ENCODE measurements at regions not wholly inside any gene's neighbourhood (a gene's known extent, or its start where the extent isn't known, plus 50 kb on each side); places are given as distances from the start of the nearest gene placed in this dataset.
"Not testable (repeated sequence)": the region's sequence is repeated elsewhere in the genome, so short reads cannot be mapped to it uniquely, and the experiment has no call there.

- no CpG with 5 or more reads among the region's 1 CpG for WGBS (ENCODE audit: insufficient coverage)
- Histone ChIP-seq H3K27ac (ENCODE audit: low read length) (no peak overlapping the region), H3K4me3 (ENCODE audit: low read length) (no peak overlapping the region)
Observed at GRCh38 chr11:93608364-93608763, 53.1 kb upstream of the CEP295 start.

GRCh38 chr11:93606721-93607120 is 54.8 kb upstream of the CEP295 start:
- no peaks in the 10 kb centered on the region for H3K27me3 ChIP-seq (ENCODE audit: control insufficient read depth, insufficient read depth, low read length)
- no CpG with 5 or more reads among the region's 3 CpGs for WGBS (ENCODE audit: insufficient coverage)
- no peak for DNase-seq

More at GRCh38 chr11:93608364-93608763, 53.1 kb upstream of the CEP295 start:
- no peaks in the 10 kb centered on the region for H3K27me3 ChIP-seq (ENCODE audit: control insufficient read depth, insufficient read depth, low read length)
- H3K9me3 ChIP-seq (replicated peaks; ENCODE audit: control insufficient read depth, low read depth, low read length) = no peaks in the 10 kb centered on the region
- no peaks in the 10 kb centered on the region for H3K36me3 ChIP-seq (ENCODE audit: control insufficient read depth, insufficient read depth, low read length)
- DNase-seq = peak; percentile 63
- H3K4me1 ChIP-seq (ENCODE audit: control insufficient read depth, insufficient read depth, low read length) = no peaks in the 10 kb centered on the region

DNA sequence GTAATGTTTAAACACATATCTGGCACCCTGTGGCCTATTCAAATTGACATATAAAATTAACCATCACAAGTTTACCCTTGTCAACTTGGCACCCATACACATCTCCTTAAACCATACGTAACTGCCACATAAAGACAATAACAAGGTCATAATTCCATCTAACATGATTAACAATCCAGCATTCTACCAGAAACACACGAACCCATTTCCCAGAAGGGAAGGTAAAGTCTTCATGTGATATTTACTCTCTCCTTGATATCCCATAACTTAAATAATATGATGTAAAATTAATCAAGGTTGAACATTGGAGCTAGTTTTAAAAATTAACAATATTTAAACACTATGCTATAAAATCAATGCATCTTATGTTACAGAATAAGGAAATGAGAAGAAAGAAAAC is 55.2 kb upstream of the CEP295 start:
- Histone ChIP-seq H3K9me3 (replicated peaks; ENCODE audit: control insufficient read depth, low read depth, low read length) (no peaks in the 10 kb centered on the region), H3K27ac (ENCODE audit: low read length) (no peak overlapping the region), H3K36me3 (ENCODE audit: control insufficient read depth, insufficient read depth, low read length) (no peaks in the 10 kb centered on the region), H3K4me1 (ENCODE audit: control insufficient read depth, insufficient read depth, low read length) (no peaks in the 10 kb centered on the region), H3K27me3 (ENCODE audit: control insufficient read depth, insufficient read depth, low read length) (no peaks in the 10 kb centered on the region), H3K4me3 (ENCODE audit: low read length) (no peak overlapping the region)
- 83% methylated on average over 1 of the region's 2 CpGs for WGBS (ENCODE audit: insufficient coverage)
- no peak for DNase-seq

More at GRCh38 chr11:93606721-93607120, 54.8 kb upstream of the CEP295 start:
- no peaks in the 10 kb centered on the region for H3K4me1 ChIP-seq (ENCODE audit: control insufficient read depth, insufficient read depth, low read length)
- H3K9me3 ChIP-seq (replicated peaks; ENCODE audit: control insufficient read depth, low read depth, low read length) = no peaks in the 10 kb centered on the region
- no peak overlapping the region for H3K4me3 ChIP-seq (ENCODE audit: low read length)
- H3K27ac ChIP-seq (ENCODE audit: low read length) = no peak overlapping the region
- no peaks in the 10 kb centered on the region for H3K36me3 ChIP-seq (ENCODE audit: control insufficient read depth, insufficient read depth, low read length)

DNA sequence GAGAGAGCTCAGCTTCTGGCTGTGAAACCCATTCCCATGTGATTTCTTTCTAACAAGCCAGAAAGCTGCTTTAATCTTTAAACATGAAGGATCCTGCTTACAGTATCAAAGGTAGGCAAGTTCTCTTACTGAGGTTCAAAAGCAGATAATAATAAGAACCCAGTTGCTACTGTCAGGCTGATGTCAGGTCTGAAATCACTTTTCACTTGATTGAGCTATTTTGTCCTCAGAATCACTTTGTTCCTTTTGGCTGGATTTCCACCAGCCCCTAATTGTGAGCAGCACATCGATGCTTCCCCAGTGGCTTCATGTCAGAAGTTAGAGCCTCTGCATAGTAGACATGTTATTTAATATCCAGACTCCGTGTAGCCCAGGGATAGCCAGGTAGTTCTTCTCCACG is 55.8 kb upstream of the CEP295 start:
- H3K36me3 ChIP-seq (ENCODE audit: control insufficient read depth, insufficient read depth, low read length) = no peaks in the 10 kb centered on the region
- DNase-seq = no peak
- WGBS (ENCODE audit: insufficient coverage) = 11% methylated on average over 3 of the region's 3 CpGs
- no peak overlapping the region for H3K27ac ChIP-seq (ENCODE audit: low read length)
- no peak overlapping the region for H3K4me3 ChIP-seq (ENCODE audit: low read length)
- no peaks in the 10 kb centered on the region for H3K9me3 ChIP-seq (replicated peaks; ENCODE audit: control insufficient read depth, low read depth, low read length)
- no peaks in the 10 kb centered on the region for H3K27me3 ChIP-seq (ENCODE audit: control insufficient read depth, insufficient read depth, low read length)
- H3K4me1 ChIP-seq (ENCODE audit: control insufficient read depth, insufficient read depth, low read length) = no peaks in the 10 kb centered on the region

DNA sequence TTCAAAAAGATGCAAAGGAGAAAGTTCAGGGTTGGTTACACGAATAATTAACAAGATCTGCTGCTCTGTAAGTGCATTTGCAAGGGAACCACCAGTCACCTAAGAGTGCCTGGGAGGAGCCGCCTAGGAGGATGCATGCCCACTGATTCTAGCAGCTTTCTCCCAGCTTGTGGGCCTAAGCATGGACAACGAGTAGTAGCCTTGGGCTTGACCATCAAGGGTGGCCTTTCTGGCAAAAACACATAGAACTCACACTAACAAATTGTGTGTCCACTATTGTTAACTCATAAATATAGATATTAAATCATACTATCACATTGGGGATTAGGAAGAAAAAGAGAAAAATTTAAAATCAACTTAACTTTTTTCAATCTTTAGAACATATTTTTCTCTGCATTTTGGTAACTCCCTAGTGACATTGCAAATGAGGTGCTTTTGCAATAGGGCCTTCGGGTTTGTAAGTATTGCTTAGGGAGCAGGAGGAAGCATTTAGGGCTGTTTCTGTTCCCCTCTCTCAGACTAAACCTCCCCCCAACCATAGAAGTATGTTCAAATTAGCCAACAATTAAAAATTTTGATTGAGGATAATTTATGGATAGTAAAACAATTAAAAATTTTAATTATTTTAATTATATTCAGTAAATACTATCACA is 57.3 kb upstream of the CEP295 start:
- no peak for DNase-seq
- Histone ChIP-seq H3K27ac (ENCODE audit: low read length) (no peak overlapping the region), H3K9me3 (replicated peaks; ENCODE audit: control insufficient read depth, low read depth, low read length) (no peaks in the 10 kb centered on the region), H3K36me3 (ENCODE audit: control insufficient read depth, insufficient read depth, low read length) (no peaks in the 10 kb centered on the region), H3K4me3 (ENCODE audit: low read length) (no peak overlapping the region), H3K4me1 (ENCODE audit: control insufficient read depth, insufficient read depth, low read length) (no peaks in the 10 kb centered on the region), H3K27me3 (ENCODE audit: control insufficient read depth, insufficient read depth, low read length) (no peaks in the 10 kb centered on the region)
- WGBS (ENCODE audit: insufficient coverage) = 83% methylated on average over 2 of the region's 4 CpGs

GRCh38 chr11:93603225-93604007 is 58.1 kb upstream of the CEP295 start:
- Histone ChIP-seq H3K27ac (ENCODE audit: low read length) (no peak overlapping the region), H3K9me3 (replicated peaks; ENCODE audit: control insufficient read depth, low read depth, low read length) (no peaks in the 10 kb centered on the region), H3K27me3 (ENCODE audit: control insufficient read depth, insufficient read depth, low read length) (no peaks in the 10 kb centered on the region), H3K4me1 (ENCODE audit: control insufficient read depth, insufficient read depth, low read length) (no peaks in the 10 kb centered on the region), H3K36me3 (ENCODE audit: control insufficient read depth, insufficient read depth, low read length) (no peaks in the 10 kb centered on the region), H3K4me3 (ENCODE audit: low read length) (no peak overlapping the region)
- 77% methylated on average over 2 of the region's 3 CpGs for WGBS (ENCODE audit: insufficient coverage)
- DNase-seq = no peak

DNA sequence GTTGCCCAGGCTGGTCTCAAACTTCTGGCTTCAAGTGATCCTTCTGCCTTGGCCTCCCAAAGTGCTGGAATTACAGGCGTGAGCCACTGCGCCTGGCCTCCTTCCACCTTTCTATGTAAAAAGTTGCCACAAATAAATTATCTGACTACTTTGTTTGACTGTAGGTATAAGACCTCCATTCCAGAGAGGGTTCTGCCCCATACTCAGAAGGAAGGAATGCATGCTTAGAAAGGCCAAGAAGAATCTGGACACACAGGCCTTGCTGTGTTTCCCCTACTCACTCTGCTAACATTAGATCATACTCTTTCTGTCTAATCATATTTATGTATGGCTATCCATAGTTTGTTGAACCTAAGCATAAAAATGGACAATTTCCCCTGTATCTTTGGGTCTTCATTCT is 53.0 kb upstream of the SMCO4 start:
- H3K36me3 ChIP-seq (ENCODE audit: control insufficient read depth, insufficient read depth, low read length); H3K27ac ChIP-seq (ENCODE audit: low read length); H3K27me3 ChIP-seq (ENCODE audit: control insufficient read depth, insufficient read depth, low read length); H3K9me3 ChIP-seq (replicated peaks; ENCODE audit: control insufficient read depth, low read depth, low read length); H3K4me3 ChIP-seq (ENCODE audit: low read length); DNase-seq; H3K4me1 ChIP-seq (ENCODE audit: control insufficient read depth, insufficient read depth, low read length): not testable (repeated sequence)
- no CpG with 5 or more reads among the region's 2 CpGs for WGBS (ENCODE audit: insufficient coverage)
